ENCODE measurements at regions not wholly inside any gene's neighbourhood (a gene's known extent, or its start where the extent isn't known, plus 50 kb on each side); places are given as distances from the start of the nearest gene placed in this dataset.

GRCh38 chr1:106536741-106537140 is 519.7 kb upstream of the PRMT6 start:
- no peak for TF ChIP-seq CTCF (IDR thresholded peaks at IDR 0.05; ENCODE audit: low read depth)

GRCh38 chr1:106548726-106549125 is 507.7 kb upstream of the PRMT6 start:
- TF ChIP-seq CTCF (IDR thresholded peaks at IDR 0.05; ENCODE audit: low read depth) = no peak

- no peak for TF ChIP-seq CTCF (IDR thresholded peaks at IDR 0.05; ENCODE audit: low read depth)
These were observed 502.2 kb upstream of the PRMT6 start for GRCh38 chr1:106554294-106554693.

GRCh38 chr1:106555571-106555970 is 500.9 kb upstream of the PRMT6 start:
- TF ChIP-seq CTCF (IDR thresholded peaks at IDR 0.05; ENCODE audit: low read depth) = no peak

GRCh38 chr1:106564192-106564591 is 492.3 kb upstream of the PRMT6 start:
- TF ChIP-seq CTCF (IDR thresholded peaks at IDR 0.05; ENCODE audit: low read depth) = no peak

GRCh38 chr1:106568201-106568974 is 488.1 kb upstream of the PRMT6 start:
- no peak for TF ChIP-seq CTCF (IDR thresholded peaks at IDR 0.05; ENCODE audit: low read depth)

- TF ChIP-seq CTCF (IDR thresholded peaks at IDR 0.05; ENCODE audit: low read depth) = no peak
These were observed 485.4 kb upstream of the PRMT6 start for GRCh38 chr1:106571109-106571508.
